Liver (tissue), 3 donors: ENCODE measurements at regions not wholly inside any gene's neighbourhood (a gene's known extent, or its start where the extent isn't known, plus 50 kb on each side); places are given as distances from the start of the nearest gene placed in this dataset.

Experiments used
- CTCF ChIP-seq: fragments of 150-350 bp; IDR thresholded peaks from 2 replicates; pipeline ENCODE4 v1.5.1; 2017; ENCODE audit warnings: improper control_type of control experiment, low read depth, low read length; ENCODE audit not compliant: missing input control
- FOXA1 ChIP-seq: IDR thresholded peaks from 2 replicates; pipeline ENCODE4 v1.6.1; 2016; ENCODE audit warnings: antibody characterized with exemption
- GABPA ChIP-seq, 2 donors: IDR thresholded peaks in 1 of 2; conservative IDR thresholded peaks in 1 of 2; 2 replicates each; pipeline ENCODE4 v1.6.1; 2016; ENCODE audit warnings: antibody characterized with exemption in 2 of 2, mild to moderate bottlenecking in 1 of 2, moderate library complexity in 1 of 2
- HNF4A ChIP-seq, 2 donors: conservative IDR thresholded peaks; 2 replicates each; pipeline ENCODE4 v1.6.1; 2016; ENCODE audit warnings: antibody characterized with exemption in 2 of 2, mild to moderate bottlenecking in 2 of 2
- MAX ChIP-seq: IDR thresholded peaks from 2 replicates; pipeline ENCODE4 v1.6.1; 2016; ENCODE audit warnings: antibody characterized with exemption
- RAD21 ChIP-seq, 2 donors: IDR thresholded peaks; 2 replicates each; pipeline ENCODE4 v1.6.1; 2016; ENCODE audit warnings: antibody characterized with exemption in 2 of 2, mild to moderate bottlenecking in 2 of 2
- REST ChIP-seq: IDR thresholded peaks from 2 replicates; pipeline ENCODE4 v1.6.1; 2016; ENCODE audit warnings: antibody characterized with exemption, mild to moderate bottlenecking
- RXRA ChIP-seq, 2 donors: IDR thresholded peaks; 2 replicates each; pipeline ENCODE4 v1.6.1; 2017 to 2018; ENCODE audit warnings: antibody characterized with exemption in 2 of 2, mild to moderate bottlenecking in 1 of 2
- TAF1 ChIP-seq: conservative IDR thresholded peaks from 2 replicates; pipeline ENCODE4 v1.6.1; 2016; ENCODE audit warnings: antibody characterized with exemption, mild to moderate bottlenecking
- YY1 ChIP-seq: IDR thresholded peaks from 2 replicates; pipeline ENCODE4 v1.6.1; 2016; ENCODE audit warnings: antibody characterized with exemption, mild to moderate bottlenecking
- donor health status: healthy.
- donor health status: healthy.

- TF ChIP-seq CTCF (no peak), REST (no peak), GABPA (IDR thresholded peaks at IDR 0.05 in 1 of 2, conservative IDR thresholded peaks at IDR 0.05 in 1 of 2) (no peak), FOXA1 (no peak), MAX (no peak), RXRA (IDR thresholded peaks at IDR 0.05) (no peak), RAD21 (IDR thresholded peaks at IDR 0.05) (no peak), YY1 (no peak), TAF1 (no peak), HNF4A (conservative IDR thresholded peaks at IDR 0.05) (no peak)
Observed at GRCh38 chr7:52791176-52791700, 244.2 kb upstream of the POM121L12 start.
